ENCODE measurements at regions not wholly inside any gene's neighbourhood (a gene's known extent, or its start where the extent isn't known, plus 50 kb on each side); places are given as distances from the start of the nearest gene placed in this dataset.

GRCh38 chr6:82086944-82087343, 160.6 kb downstream of the IBTK start:
- TF ChIP-seq, protein P1, sequence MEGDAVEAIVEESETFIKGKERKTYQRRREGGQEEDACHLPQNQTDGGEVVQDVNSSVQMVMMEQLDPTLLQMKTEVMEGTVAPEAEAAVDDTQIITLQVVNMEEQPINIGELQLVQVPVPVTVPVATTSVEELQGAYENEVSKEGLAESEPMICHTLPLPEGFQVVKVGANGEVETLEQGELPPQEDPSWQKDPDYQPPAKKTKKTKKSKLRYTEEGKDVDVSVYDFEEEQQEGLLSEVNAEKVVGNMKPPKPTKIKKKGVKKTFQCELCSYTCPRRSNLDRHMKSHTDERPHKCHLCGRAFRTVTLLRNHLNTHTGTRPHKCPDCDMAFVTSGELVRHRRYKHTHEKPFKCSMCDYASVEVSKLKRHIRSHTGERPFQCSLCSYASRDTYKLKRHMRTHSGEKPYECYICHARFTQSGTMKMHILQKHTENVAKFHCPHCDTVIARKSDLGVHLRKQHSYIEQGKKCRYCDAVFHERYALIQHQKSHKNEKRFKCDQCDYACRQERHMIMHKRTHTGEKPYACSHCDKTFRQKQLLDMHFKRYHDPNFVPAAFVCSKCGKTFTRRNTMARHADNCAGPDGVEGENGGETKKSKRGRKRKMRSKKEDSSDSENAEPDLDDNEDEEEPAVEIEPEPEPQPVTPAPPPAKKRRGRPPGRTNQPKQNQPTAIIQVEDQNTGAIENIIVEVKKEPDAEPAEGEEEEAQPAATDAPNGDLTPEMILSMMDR (IDR thresholded peaks at IDR 0.05) = no peak
- no peak for TF ChIP-seq POLR2A (IDR thresholded peaks at IDR 0.05)
